GM23338 (cell line): ENCODE measurements at regions not wholly inside any gene's neighbourhood (a gene's known extent, or its start where the extent isn't known, plus 50 kb on each side); places are given as distances from the start of the nearest gene placed in this dataset.

Experiments used
- ATAC-seq: fragments of 200-7000 bp; cut with Tn5 transposase; 3 replicates; pipeline ENCODE4 v1.9.1; 2020
- DNase-seq: peaks from one replicate; pipeline ENCODE4 v3.0.0-alpha.2; 2015; ENCODE audit warnings: low spot score
- H2AFZ ChIP-seq: fragments of 200-600 bp; sonication (generic); 2 replicates; pipeline ENCODE4 v1.8.0; 2016; ENCODE audit warnings: antibody characterized with exemption, mild to moderate bottlenecking, moderate library complexity
- H3F3A ChIP-seq: fragments of 200-600 bp; sonication (generic); replicated peaks from 2 replicates; pipeline ENCODE4 v1.8.0; 2017; ENCODE audit warnings: antibody characterized with exemption, mixed run types, low read depth
- H3K27ac ChIP-seq: fragments of 200-600 bp; sonication (generic); 2 replicates; pipeline ENCODE4 v1.6.1; 2016; ENCODE audit warnings: low read depth
- H3K27me3 ChIP-seq: fragments of 200-600 bp; sonication (generic); 2 replicates; pipeline ENCODE4 v1.8.0; 2016; ENCODE audit warnings: mild to moderate bottlenecking, mixed run types, moderate library complexity; ENCODE audit not compliant: insufficient read depth
- H3K36me3 ChIP-seq: fragments of 200-600 bp; sonication (generic); 2 replicates; pipeline ENCODE4 v1.8.0; 2016; ENCODE audit warnings: mild to moderate bottlenecking; ENCODE audit not compliant: insufficient read depth
- H3K4me1 ChIP-seq: fragments of 200-600 bp; sonication (generic); 2 replicates; pipeline ENCODE4 v1.8.0; 2016; ENCODE audit warnings: mild to moderate bottlenecking, moderate library complexity; ENCODE audit not compliant: insufficient read depth
- H3K4me2 ChIP-seq: fragments of 200-600 bp; sonication (generic); 2 replicates; pipeline ENCODE4 v1.7.1; 2017; ENCODE audit warnings: mixed run types
- H3K4me3 ChIP-seq: fragments of 200-600 bp; sonication (generic); 2 replicates; pipeline ENCODE4 v1.6.1; 2016; ENCODE audit warnings: mixed run types
- H3K79me2 ChIP-seq: fragments of 200-600 bp; sonication (generic); replicated peaks from 2 replicates; pipeline ENCODE4 v1.8.0; 2017; ENCODE audit warnings: mild to moderate bottlenecking; ENCODE audit not compliant: insufficient read depth
- H3K9me2 ChIP-seq: fragments of 200-600 bp; sonication (generic); 2 replicates; pipeline ENCODE4 v1.8.0; 2017; ENCODE audit not compliant: insufficient read depth
- H4K20me1 ChIP-seq: fragments of 200-600 bp; sonication (generic); replicated peaks from 2 replicates; pipeline ENCODE4 v1.8.0; 2017; ENCODE audit warnings: mild to moderate bottlenecking; ENCODE audit not compliant: insufficient read depth
- H3K27ac Mint-ChIP-seq: 2 replicates; pipeline ENCODE4 v1.8.0; 2020; ENCODE audit warnings: inconsistent platforms, mild to moderate bottlenecking, moderate library complexity, mixed read lengths
- H3K27me3 Mint-ChIP-seq: 3 replicates; pipeline ENCODE4 v1.8.0; 2022; ENCODE audit warnings: low read depth, mild to moderate bottlenecking, moderate library complexity, mixed read lengths, inconsistent platforms; ENCODE audit not compliant: insufficient read depth, poor library complexity
- H3K36me3 Mint-ChIP-seq: 3 replicates; pipeline ENCODE4 v1.8.0; 2021; ENCODE audit warnings: low read depth, mild to moderate bottlenecking, inconsistent platforms, moderate library complexity, mixed read lengths
- H3K4me1 Mint-ChIP-seq: 3 replicates; pipeline ENCODE4 v1.8.0; 2020; ENCODE audit warnings: mild to moderate bottlenecking, inconsistent platforms, mixed read lengths
- H3K4me3 Mint-ChIP-seq: 3 replicates; pipeline ENCODE4 v1.8.0; 2021; ENCODE audit warnings: moderate library complexity, mild to moderate bottlenecking, inconsistent platforms, mixed read lengths
- H3K9me3 Mint-ChIP-seq: 3 replicates; pipeline ENCODE4 v1.8.0; 2020; ENCODE audit warnings: moderate library complexity, mild to moderate bottlenecking, inconsistent platforms, mixed read lengths
- CREB1 ChIP-seq: fragments of 250-450 bp; sonication (Bioruptor Pico); IDR thresholded peaks from 2 replicates; pipeline ENCODE4 v1.5.0; 2020; ENCODE audit warnings: low read depth, mild to moderate bottlenecking, moderate library complexity
- EZH2 ChIP-seq: fragments of 200-600 bp; sonication (generic); IDR thresholded peaks from one replicate; pipeline ENCODE4 v1.8.0; 2017; ENCODE audit warnings: antibody characterized with exemption, mild to moderate bottlenecking, low read depth; ENCODE audit not compliant: unreplicated experiment
- EZH2phosphoT487 ChIP-seq: fragments of 200-600 bp; sonication (generic); IDR thresholded peaks from one replicate; pipeline ENCODE4 v1.8.1; 2018; ENCODE audit warnings: antibody characterized with exemption; ENCODE audit not compliant: unreplicated experiment
- JUNB ChIP-seq: IDR thresholded peaks from one replicate; pipeline ENCODE4 v1.6.1; 2016; ENCODE audit warnings: antibody characterized with exemption; ENCODE audit not compliant: unreplicated experiment
- NANOG ChIP-seq: IDR thresholded peaks from 2 replicates; pipeline ENCODE4 v1.6.1; 2016; ENCODE audit warnings: antibody characterized with exemption, borderline replicate concordance
- POLR2AphosphoS5 ChIP-seq: IDR thresholded peaks from 2 replicates; pipeline ENCODE4 v1.6.1; 2016; ENCODE audit warnings: antibody characterized with exemption, low read depth
- REST ChIP-seq: IDR thresholded peaks from one replicate; pipeline ENCODE4 v1.6.1; 2018; ENCODE audit warnings: antibody characterized with exemption; ENCODE audit not compliant: unreplicated experiment
- STAT1 ChIP-seq: IDR thresholded peaks from one replicate; pipeline ENCODE4 v1.6.1; 2016; ENCODE audit warnings: antibody characterized with exemption; ENCODE audit not compliant: unreplicated experiment
- ZNF114 ChIP-seq: fragments of 250-450 bp; sonication (Bioruptor Pico); IDR thresholded peaks from 2 replicates; pipeline ENCODE4 v1.5.0; 2020; ENCODE audit warnings: mild to moderate bottlenecking, moderate library complexity
- ZNF331 ChIP-seq: fragments of 250-450 bp; sonication (Bioruptor Pico); IDR thresholded peaks from 2 replicates; pipeline ENCODE4 v1.5.0; 2020; ENCODE audit warnings: low read depth, mild to moderate bottlenecking, moderate library complexity
- ZNF462 ChIP-seq: fragments of 250-450 bp; sonication (Bioruptor Pico); IDR thresholded peaks from 2 replicates; pipeline ENCODE4 v1.5.0; 2020; ENCODE audit warnings: mild to moderate bottlenecking, moderate library complexity
- TF ChIP-seq, protein P1 (sequence below), 2 experiments: fragments of 200-600 bp in 1 of 2; sonication (generic) in 1 of 2; conservative IDR thresholded peaks; 2 replicates each; pipeline versions ENCODE4 v1.5.1 to v1.6.1; 2016 to 2017; ENCODE audit warnings: antibody characterized with exemption in 2 of 2, low read depth in 2 of 2, mild to moderate bottlenecking in 2 of 2, moderate library complexity in 1 of 2
- TF ChIP-seq, protein P2 (sequence below): IDR thresholded peaks from 2 replicates; pipeline ENCODE4 v1.6.1; 2016; ENCODE audit warnings: antibody characterized with exemption

DNA sequence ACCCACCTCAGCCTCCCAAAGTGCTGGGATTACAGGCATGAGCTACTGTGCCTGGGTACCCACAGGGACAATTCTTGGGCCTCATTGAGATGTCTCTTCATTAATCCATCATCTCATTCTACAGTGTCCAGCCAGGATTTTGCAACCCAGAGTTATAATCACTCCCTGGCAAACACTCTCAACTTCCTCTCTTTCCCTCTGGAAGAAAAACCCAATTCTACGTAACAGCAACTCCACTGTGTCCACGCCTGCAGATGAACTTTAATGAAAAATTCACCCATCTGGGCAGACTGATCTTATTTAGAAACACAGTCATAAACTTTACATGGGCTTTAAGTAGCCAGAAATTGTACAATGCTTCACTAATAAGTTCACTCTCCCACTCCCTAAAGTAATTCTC, 90.1 kb upstream of the ABCC4 start:
- Histone ChIP-seq H4K20me1 (no peaks in the 10 kb centered on the region), H2AFZ (no peak overlapping the region), H3K27me3 (no peaks in the 10 kb centered on the region), H3K27ac (no peak overlapping the region), H3K79me2 (no peaks in the 10 kb centered on the region), H3K36me3 (no peaks in the 10 kb centered on the region), H3K9me2 (peaks cover 5% of the 10 kb centered on the region; the same call in 1 of the 2 replicates), H3K4me2 (no peak overlapping the region), H3K4me1 (no peaks in the 10 kb centered on the region), H3F3A (no peaks in the 10 kb centered on the region), H3K4me3 (no peak overlapping the region)
- Mint-ChIP-seq H3K4me1 (no peaks in the 10 kb centered on the region), H3K27ac (no peak overlapping the region), H3K36me3 (no peaks in the 10 kb centered on the region), H3K4me3 (no peak overlapping the region), H3K9me3 (no peaks in the 10 kb centered on the region), H3K27me3 (peaks cover 9% of the 10 kb centered on the region)
- DNase-seq (no peak), ATAC-seq (no peak)
- TF ChIP-seq EZH2 (no peak), NANOG (no peak), REST (no peak), EZH2phosphoT487 (no peak), POLR2AphosphoS5 (no peak), ZNF331 (no peak), ZNF462 (CRISPR knock-in tag) (no peak), ZNF114 (CRISPR knock-in tag) (no peak), STAT1 (no peak), CREB1 (CRISPR knock-in tag) (no peak), JUNB (no peak)
- TF ChIP-seq, protein P1, sequence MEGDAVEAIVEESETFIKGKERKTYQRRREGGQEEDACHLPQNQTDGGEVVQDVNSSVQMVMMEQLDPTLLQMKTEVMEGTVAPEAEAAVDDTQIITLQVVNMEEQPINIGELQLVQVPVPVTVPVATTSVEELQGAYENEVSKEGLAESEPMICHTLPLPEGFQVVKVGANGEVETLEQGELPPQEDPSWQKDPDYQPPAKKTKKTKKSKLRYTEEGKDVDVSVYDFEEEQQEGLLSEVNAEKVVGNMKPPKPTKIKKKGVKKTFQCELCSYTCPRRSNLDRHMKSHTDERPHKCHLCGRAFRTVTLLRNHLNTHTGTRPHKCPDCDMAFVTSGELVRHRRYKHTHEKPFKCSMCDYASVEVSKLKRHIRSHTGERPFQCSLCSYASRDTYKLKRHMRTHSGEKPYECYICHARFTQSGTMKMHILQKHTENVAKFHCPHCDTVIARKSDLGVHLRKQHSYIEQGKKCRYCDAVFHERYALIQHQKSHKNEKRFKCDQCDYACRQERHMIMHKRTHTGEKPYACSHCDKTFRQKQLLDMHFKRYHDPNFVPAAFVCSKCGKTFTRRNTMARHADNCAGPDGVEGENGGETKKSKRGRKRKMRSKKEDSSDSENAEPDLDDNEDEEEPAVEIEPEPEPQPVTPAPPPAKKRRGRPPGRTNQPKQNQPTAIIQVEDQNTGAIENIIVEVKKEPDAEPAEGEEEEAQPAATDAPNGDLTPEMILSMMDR (conservative IDR thresholded peaks at IDR 0.05; ENCODE audit: low read depth in 2 of 2): no peak
- TF ChIP-seq, protein P2, sequence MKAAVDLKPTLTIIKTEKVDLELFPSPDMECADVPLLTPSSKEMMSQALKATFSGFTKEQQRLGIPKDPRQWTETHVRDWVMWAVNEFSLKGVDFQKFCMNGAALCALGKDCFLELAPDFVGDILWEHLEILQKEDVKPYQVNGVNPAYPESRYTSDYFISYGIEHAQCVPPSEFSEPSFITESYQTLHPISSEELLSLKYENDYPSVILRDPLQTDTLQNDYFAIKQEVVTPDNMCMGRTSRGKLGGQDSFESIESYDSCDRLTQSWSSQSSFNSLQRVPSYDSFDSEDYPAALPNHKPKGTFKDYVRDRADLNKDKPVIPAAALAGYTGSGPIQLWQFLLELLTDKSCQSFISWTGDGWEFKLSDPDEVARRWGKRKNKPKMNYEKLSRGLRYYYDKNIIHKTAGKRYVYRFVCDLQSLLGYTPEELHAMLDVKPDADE: no peak
